BLaER1 treated with 17β-estradiol and CSF1 and Interleukin-3, amounts not matched to agents 10 nM and 100 nM (cell line): ENCODE measurements at regions not wholly inside any gene's neighbourhood (a gene's known extent, or its start where the extent isn't known, plus 50 kb on each side); places are given as distances from the start of the nearest gene placed in this dataset.

Experiments used
- H3K27ac ChIP-seq, 11 experiments: shearing (Covaris generic); formaldehyde crosslinking; 2 replicates each; pipeline ENCODE4 v1.8.1; 2022
- H3K27me3 ChIP-seq, 11 experiments: shearing (Covaris generic); formaldehyde crosslinking; 2 replicates each; pipeline ENCODE4 v1.8.1; 2022
- H3K36me3 ChIP-seq, 11 experiments: shearing (Covaris generic); formaldehyde crosslinking; 2 replicates each; pipeline ENCODE4 v1.8.1; 2022
- H3K4me1 ChIP-seq, 10 experiments: shearing (Covaris generic); formaldehyde crosslinking; 2 replicates each; pipeline ENCODE4 v1.8.1; 2022
- H3K4me2 ChIP-seq, 11 experiments: shearing (Covaris generic); formaldehyde crosslinking; 2 replicates each; pipeline ENCODE4 v1.8.1; 2022
- H3K4me3 ChIP-seq, 10 experiments: shearing (Covaris generic); formaldehyde crosslinking; 2 replicates each; pipeline ENCODE4 v1.8.1; 2022
- H3K9ac ChIP-seq, 11 experiments: shearing (Covaris generic); formaldehyde crosslinking; 2 replicates each; pipeline ENCODE4 v1.8.1; 2022
- H3K9me3 ChIP-seq, 11 experiments: shearing (Covaris generic); formaldehyde crosslinking; replicated peaks in 1 of 11; 2 replicates each; pipeline ENCODE4 v1.8.1; 2022
- H4K20me1 ChIP-seq, 11 experiments: shearing (Covaris generic); formaldehyde crosslinking; 2 replicates each; pipeline ENCODE4 v1.8.1; 2022
- Cebpa-rat ChIP-seq, 11 experiments: shearing (Covaris generic); IDR thresholded peaks; 2 replicates each; pipeline ENCODE4 v1.8.1; 2022

GRCh38 chr6:3999800-4000661, 78.9 kb downstream of the FAM217A start:
- peaks cover 0 to 60% (median 4%) of the 10 kb centered on the region in 11 experiments; a peak in 6 of 22 replicates for H4K20me1 ChIP-seq
- peak overlapping the region in 8 of 11 experiments; percentile 33 to 57 (median 44); a peak in 13 of 22 replicates for H3K4me2 ChIP-seq
- H3K4me3 ChIP-seq, result no peak overlapping the region
- H3K27me3 ChIP-seq, result no peaks in the 10 kb centered on the region
- H3K9me3 ChIP-seq, result no peaks in the 10 kb centered on the region
- no peak for TF ChIP-seq Cebpa-rat (IDR thresholded peaks at IDR 0.05)
- H3K27ac ChIP-seq, result no peak overlapping the region
- H3K9ac ChIP-seq, result no peak overlapping the region
- peaks cover 7 to 26% (median 11%) of the 10 kb centered on the region in 10 experiments; a peak in 18 of 20 replicates for H3K4me1 ChIP-seq
- peaks cover 0 to 15% (median 5%) of the 10 kb centered on the region in 11 experiments; a peak in 8 of 22 replicates for H3K36me3 ChIP-seq

- H3K4me2 ChIP-seq, result no peak overlapping the region
- H3K27ac ChIP-seq, result no peak overlapping the region
- H3K4me1 ChIP-seq, result peaks cover 7 to 42% (median 13%) of the 10 kb centered on the region in 10 experiments; a peak in 18 of 20 replicates
- H3K9me3 ChIP-seq, result no peaks in the 10 kb centered on the region
- no peak overlapping the region for H3K9ac ChIP-seq
- no peak for TF ChIP-seq Cebpa-rat (IDR thresholded peaks at IDR 0.05)
- H3K4me3 ChIP-seq, result no peak overlapping the region
- H4K20me1 ChIP-seq, result peaks cover 0 to 58% (median 4%) of the 10 kb centered on the region in 11 experiments; a peak in 9 of 22 replicates
- peaks cover 0 to 16% (median 5%) of the 10 kb centered on the region in 11 experiments; a peak in 8 of 22 replicates for H3K36me3 ChIP-seq
- H3K27me3 ChIP-seq, result no peaks in the 10 kb centered on the region
Measured at GRCh38 chr6:4004249-4004648, 74.7 kb downstream of the FAM217A start.

- peaks cover 3 to 4% (median 4%) of the 10 kb centered on the region in 11 experiments; a peak in 14 of 22 replicates for H3K9me3 ChIP-seq
- H4K20me1 ChIP-seq, result peaks cover 0 to 80% (median 10%) of the 10 kb centered on the region in 11 experiments; a peak in 10 of 22 replicates
- H3K4me3 ChIP-seq, result no peak overlapping the region
- H3K27me3 ChIP-seq, result no peaks in the 10 kb centered on the region
- TF ChIP-seq Cebpa-rat (IDR thresholded peaks at IDR 0.05), result peak in 4 of 11 experiments; percentile 7 to 47 (median 42); a peak in 3 of 22 replicates
- H3K4me2 ChIP-seq, result peak overlapping the region in 3 of 11 experiments; percentile 7 to 55 (median 31); a peak in 3 of 22 replicates
- H3K9ac ChIP-seq, result peak overlapping the region in 2 of 11 experiments; percentile 17 to 30; a peak in 1 of 22 replicates
- H3K27ac ChIP-seq, result peak overlapping the region; percentile 5 to 60 (median 35); a peak in 9 of 22 replicates
- H3K4me1 ChIP-seq, result peaks cover 5 to 33% (median 19%) of the 10 kb centered on the region in 10 experiments
- peaks cover 2 to 24% (median 7%) of the 10 kb centered on the region in 11 experiments for H3K36me3 ChIP-seq
Measured at GRCh38 chr6:4008324-4009047, 70.5 kb downstream of the FAM217A start.

- Histone ChIP-seq H3K9me3 (peaks cover 6 to 12% (median 7%) of the 10 kb centered on the region in 11 experiments; a peak in 14 of 22 replicates), H3K4me2 (no peak overlapping the region), H3K4me1 (peaks cover 5 to 33% (median 19%) of the 10 kb centered on the region in 10 experiments), H3K9ac (0 out of 22 replicates have a peak overlapping the region, but pooled peaks of 1 of the 11 experiments have one; percentile 6), H3K27me3 (no peaks in the 10 kb centered on the region), H3K36me3 (peaks cover 12 to 26% (median 17%) of the 10 kb centered on the region in 11 experiments), H4K20me1 (peaks cover 0 to 80% (median 9%) of the 10 kb centered on the region in 11 experiments; a peak in 10 of 22 replicates), H3K4me3 (no peak overlapping the region), H3K27ac (no peak overlapping the region)
- TF ChIP-seq Cebpa-rat (IDR thresholded peaks at IDR 0.05), result no peak
Measured at GRCh38 chr6:4009486-4009885, 69.5 kb downstream of the FAM217A start.

- H3K9ac ChIP-seq, result 0 out of 22 replicates have a peak overlapping the region, but pooled peaks of 2 of the 11 experiments have one; percentile 6 to 16
- peaks cover 5 to 33% (median 19%) of the 10 kb centered on the region in 10 experiments for H3K4me1 ChIP-seq
- TF ChIP-seq Cebpa-rat (IDR thresholded peaks at IDR 0.05), result no peak
- peak overlapping the region in 1 of 11 experiments; percentile 3; a peak in 1 of 22 replicates for H3K4me2 ChIP-seq
- H3K27me3 ChIP-seq, result no peaks in the 10 kb centered on the region
- no peak overlapping the region for H3K4me3 ChIP-seq
- peaks cover 12 to 27% (median 20%) of the 10 kb centered on the region in 11 experiments for H3K36me3 ChIP-seq
- peaks cover 6 to 12% (median 7%) of the 10 kb centered on the region in 11 experiments; a peak in 14 of 22 replicates for H3K9me3 ChIP-seq
- peaks cover 0 to 75% (median 8%) of the 10 kb centered on the region in 11 experiments; a peak in 9 of 22 replicates for H4K20me1 ChIP-seq
- H3K27ac ChIP-seq, result no peak overlapping the region
Measured at GRCh38 chr6:4010048-4010447, 68.9 kb downstream of the FAM217A start.

GRCh38 chr6:4010689-4011090, 68.2 kb downstream of the FAM217A start:
- peak overlapping the region; percentile 35 to 83 (median 72); a peak in 20 of 22 replicates for H3K4me2 ChIP-seq

GRCh38 chr6:4012826-4013225, 66.1 kb downstream of the FAM217A start:
- Histone ChIP-seq H3K4me1 (peaks cover 25 to 48% (median 33%) of the 10 kb centered on the region in 10 experiments), H3K4me3 (no peak overlapping the region), H3K9me3 (peaks cover 6 to 12% (median 7%) of the 10 kb centered on the region in 11 experiments; a peak in 14 of 22 replicates), H3K27me3 (no peaks in the 10 kb centered on the region), H3K27ac (no peak overlapping the region), H3K9ac (no peak overlapping the region), H3K36me3 (peaks cover 12 to 27% (median 20%) of the 10 kb centered on the region in 11 experiments), H4K20me1 (peaks cover 0 to 60% (median 5%) of the 10 kb centered on the region in 11 experiments; a peak in 7 of 22 replicates), H3K4me2 (no peak overlapping the region)
- TF ChIP-seq Cebpa-rat (IDR thresholded peaks at IDR 0.05), result no peak

More at GRCh38 chr6:4010689-4011090, 68.2 kb downstream of the FAM217A start:
- H3K4me3 ChIP-seq, result 0 out of 20 replicates have a peak overlapping the region, but pooled peaks of 1 of the 10 experiments have one; percentile 21
- peaks cover 0 to 70% (median 5%) of the 10 kb centered on the region in 11 experiments; a peak in 8 of 22 replicates for H4K20me1 ChIP-seq
- peaks cover 6 to 12% (median 7%) of the 10 kb centered on the region in 11 experiments; a peak in 14 of 22 replicates for H3K9me3 ChIP-seq
- H3K36me3 ChIP-seq, result peaks cover 12 to 27% (median 20%) of the 10 kb centered on the region in 11 experiments
- TF ChIP-seq Cebpa-rat (IDR thresholded peaks at IDR 0.05), result no peak
- H3K27ac ChIP-seq, result peak overlapping the region in 3 of 11 experiments; percentile 17 to 28 (median 20); a peak in 3 of 22 replicates
- no peak overlapping the region for H3K9ac ChIP-seq
- H3K27me3 ChIP-seq, result no peaks in the 10 kb centered on the region
- peaks cover 8 to 37% (median 20%) of the 10 kb centered on the region in 10 experiments for H3K4me1 ChIP-seq
